ENCODE measurements at regions not wholly inside any gene's neighbourhood (a gene's known extent, or its start where the extent isn't known, plus 50 kb on each side); places are given as distances from the start of the nearest gene placed in this dataset.

DNA sequence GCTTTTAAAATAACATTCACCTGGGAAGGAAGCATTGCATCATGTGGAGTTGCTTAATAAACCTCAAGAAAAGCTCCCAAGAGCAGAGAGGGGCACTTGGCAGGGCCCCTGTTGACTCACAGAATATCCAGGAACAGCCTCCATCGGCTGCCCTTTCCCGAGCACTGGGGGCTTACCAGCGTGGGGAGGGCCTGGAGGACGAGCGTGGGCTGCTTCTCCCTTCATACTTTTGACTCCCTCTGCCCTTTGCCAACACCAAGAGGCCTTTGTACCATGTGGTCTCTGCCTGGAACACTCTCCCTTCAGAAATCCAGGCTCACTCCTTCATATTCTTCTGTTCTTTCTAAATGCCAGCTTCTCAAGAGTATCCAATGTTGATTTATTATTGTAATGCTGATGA, 492.1 kb upstream of the TMEM132C start:
- TF ChIP-seq, protein P1, sequence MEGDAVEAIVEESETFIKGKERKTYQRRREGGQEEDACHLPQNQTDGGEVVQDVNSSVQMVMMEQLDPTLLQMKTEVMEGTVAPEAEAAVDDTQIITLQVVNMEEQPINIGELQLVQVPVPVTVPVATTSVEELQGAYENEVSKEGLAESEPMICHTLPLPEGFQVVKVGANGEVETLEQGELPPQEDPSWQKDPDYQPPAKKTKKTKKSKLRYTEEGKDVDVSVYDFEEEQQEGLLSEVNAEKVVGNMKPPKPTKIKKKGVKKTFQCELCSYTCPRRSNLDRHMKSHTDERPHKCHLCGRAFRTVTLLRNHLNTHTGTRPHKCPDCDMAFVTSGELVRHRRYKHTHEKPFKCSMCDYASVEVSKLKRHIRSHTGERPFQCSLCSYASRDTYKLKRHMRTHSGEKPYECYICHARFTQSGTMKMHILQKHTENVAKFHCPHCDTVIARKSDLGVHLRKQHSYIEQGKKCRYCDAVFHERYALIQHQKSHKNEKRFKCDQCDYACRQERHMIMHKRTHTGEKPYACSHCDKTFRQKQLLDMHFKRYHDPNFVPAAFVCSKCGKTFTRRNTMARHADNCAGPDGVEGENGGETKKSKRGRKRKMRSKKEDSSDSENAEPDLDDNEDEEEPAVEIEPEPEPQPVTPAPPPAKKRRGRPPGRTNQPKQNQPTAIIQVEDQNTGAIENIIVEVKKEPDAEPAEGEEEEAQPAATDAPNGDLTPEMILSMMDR (conservative IDR thresholded peaks at IDR 0.05), result no peak
- no peak for TF ChIP-seq ZFX (IDR thresholded peaks at IDR 0.05)
